Caco-2 (cell line): ENCODE measurements at regions not wholly inside any gene's neighbourhood (a gene's known extent, or its start where the extent isn't known, plus 50 kb on each side); places are given as distances from the start of the nearest gene placed in this dataset.
"Not testable (repeated sequence)": the region's sequence is repeated elsewhere in the genome, so short reads cannot be mapped to it uniquely, and the experiment has no call there.

Experiments
- BruUV-seq: library from RNA; stranded (reverse); fragments of 400-500 nt; replicated peaks from 2 replicates; lab custom pipeline; 2021; lab: Mats Ljungman, UMichigan
- CTCF ChIA-PET: fragments of 300-600 bp; sonication (Branson Sonifier 250); formaldehyde crosslinking; loops from one replicate; lab custom pipeline; 2022; ENCODE audit warnings: antibody characterized with exemption; lab: Charles Lee
- POLR2A ChIA-PET: fragments of 300-600 bp; sonication (Branson Sonifier 250); formaldehyde crosslinking; loops from one replicate; lab custom pipeline; 2022; ENCODE audit warnings: antibody characterized with exemption; lab: Charles Lee
- DNase-seq, 2 experiments: peaks; one replicate each; pipeline versions ENCODE4 v3.0.0 to v3.0.0-alpha.2; 2020 to 2022
- H3K27me3 ChIP-seq: replicated peaks from 2 replicates; pipeline ENCODE4 v1.6.0; 2011; ENCODE audit warnings: low read length; ENCODE audit not compliant: control insufficient read depth, insufficient read depth
- H3K36me3 ChIP-seq: 2 replicates; pipeline ENCODE4 v1.5.1; 2011; ENCODE audit warnings: low read length; ENCODE audit not compliant: control insufficient read depth, insufficient read depth
- H3K4me1 ChIP-seq: fragments of 250-450 bp; sonication (Bioruptor Pico); 2 replicates; pipeline ENCODE4 v1.5.1; 2020; ENCODE audit warnings: mild to moderate bottlenecking
- H3K4me3 ChIP-seq: 2 replicates; pipeline ENCODE4 v1.5.1; 2011; ENCODE audit warnings: low read depth, mild to moderate bottlenecking, control low read depth, low read length
- H3K9me3 ChIP-seq: fragments of 250-450 bp; sonication (Bioruptor Pico); 2 replicates; pipeline ENCODE4 v1.5.1; 2020; ENCODE audit warnings: mild to moderate bottlenecking, moderate library complexity
- H3K27ac Mint-ChIP-seq: one replicate; pipeline ENCODE4 v1.8.0; 2022; ENCODE audit warnings: mixed read lengths; ENCODE audit not compliant: unreplicated experiment
- H3K27me3 Mint-ChIP-seq: one replicate; pipeline ENCODE4 v1.8.0; 2022; ENCODE audit warnings: mixed read lengths; ENCODE audit not compliant: insufficient read depth, unreplicated experiment
- H3K36me3 Mint-ChIP-seq: one replicate; pipeline ENCODE4 v1.8.0; 2022; ENCODE audit warnings: mild to moderate bottlenecking, mixed read lengths; ENCODE audit not compliant: insufficient read depth, unreplicated experiment
- H3K4me1 Mint-ChIP-seq: one replicate; pipeline ENCODE4 v1.8.0; 2022; ENCODE audit warnings: low read depth, mixed read lengths; ENCODE audit not compliant: unreplicated experiment
- H3K4me3 Mint-ChIP-seq: one replicate; pipeline ENCODE4 v1.8.0; 2022; ENCODE audit warnings: mild to moderate bottlenecking, moderate library complexity, mixed read lengths; ENCODE audit not compliant: unreplicated experiment
- H3K9me3 Mint-ChIP-seq: one replicate; pipeline ENCODE4 v1.8.0; 2022; ENCODE audit warnings: mixed read lengths; ENCODE audit not compliant: unreplicated experiment
- CTCF ChIP-seq, 2 experiments: fragments of 200-600 bp in 1 of 2; IDR thresholded peaks; 1 replicate in 1 of 2; 2 replicates in 1 of 2; pipeline versions ENCODE4 v1.5.1 to v1.8.0; 2011 to 2022; ENCODE audit warnings: antibody characterized with exemption in 1 of 2, control low read depth in 1 of 2, inconsistent platforms in 1 of 2, low read depth in 1 of 2, low read length in 1 of 2, mild to moderate bottlenecking in 1 of 2, moderate library complexity in 1 of 2; ENCODE audit not compliant: insufficient read depth in 1 of 2, severe bottlenecking in 1 of 2, unreplicated experiment in 1 of 2
- intact Hi-C: fragments of 100-400 bp; cut with micrococcal nuclease; formaldehyde crosslinking; loops from one replicate; pipeline ENCODE4 v1.10.0; 2022; ENCODE audit not compliant: unreplicated experiment

DNA sequence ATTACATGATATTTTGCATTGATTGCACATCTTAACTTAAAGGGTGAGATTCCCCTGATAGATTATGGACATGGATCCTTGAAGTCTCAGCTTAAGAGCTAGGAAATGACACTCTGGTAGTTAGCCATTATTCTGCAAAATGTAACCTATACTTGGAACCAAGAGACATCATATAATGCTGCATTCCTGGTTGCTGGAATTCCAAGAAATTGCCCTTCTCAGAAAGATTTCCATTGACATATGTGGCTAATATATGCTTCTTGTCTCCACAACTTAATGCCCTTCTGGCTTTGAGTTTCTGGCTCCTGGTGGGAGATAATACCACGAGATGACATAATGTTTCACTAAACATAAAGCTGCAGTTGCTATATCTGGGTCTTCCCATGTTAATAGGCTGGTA lies 204.4 kb upstream of the TRPC4 start:
- no TSS peak for BruUV-seq
- Mint-ChIP-seq H3K36me3 (no peaks in the 10 kb centered on the region), H3K9me3 (no peaks in the 10 kb centered on the region), H3K27ac (no peak overlapping the region), H3K4me1 (no peaks in the 10 kb centered on the region), H3K27me3 (peaks cover 3% of the 10 kb centered on the region), H3K4me3 (no peak overlapping the region)
- Histone ChIP-seq H3K4me3 (no peak overlapping the region), H3K4me1 (no peaks in the 10 kb centered on the region), H3K36me3 (no peaks in the 10 kb centered on the region), H3K27me3 (no peaks in the 10 kb centered on the region), H3K9me3 (no peaks in the 10 kb centered on the region)
- no peak for TF ChIP-seq CTCF (IDR thresholded peaks at IDR 0.05; ENCODE audit: insufficient read depth in 1 of 2, low read depth in 1 of 2, low read length in 1 of 2, severe bottlenecking in 1 of 2, unreplicated experiment in 1 of 2)
- ChIA-PET CTCF (no interaction called here), POLR2A (no interaction called here)
- intact Hi-C loops, result no loop called here
- no peak for DNase-seq

- ChIA-PET CTCF (no interaction called here), POLR2A (no interaction called here)
- Histone ChIP-seq H3K4me1 (no peaks in the 10 kb centered on the region), H3K4me3 (no peak overlapping the region), H3K9me3 (no peaks in the 10 kb centered on the region), H3K36me3 (no peaks in the 10 kb centered on the region), H3K27me3 (no peaks in the 10 kb centered on the region)
- Mint-ChIP-seq H3K27me3 (peaks cover 3% of the 10 kb centered on the region), H3K4me3 (no peak overlapping the region), H3K27ac (no peak overlapping the region), H3K9me3 (no peaks in the 10 kb centered on the region), H3K36me3 (no peaks in the 10 kb centered on the region), H3K4me1 (no peaks in the 10 kb centered on the region)
- no TSS peak for BruUV-seq
- DNase-seq, result no peak
- intact Hi-C loops, result no loop called here
- TF ChIP-seq CTCF (IDR thresholded peaks at IDR 0.05; ENCODE audit: insufficient read depth in 1 of 2, low read depth in 1 of 2, low read length in 1 of 2, severe bottlenecking in 1 of 2, unreplicated experiment in 1 of 2), result no peak
These were observed 203.1 kb upstream of the TRPC4 start for GRCh38 chr13:38072696-38073095.

DNA sequence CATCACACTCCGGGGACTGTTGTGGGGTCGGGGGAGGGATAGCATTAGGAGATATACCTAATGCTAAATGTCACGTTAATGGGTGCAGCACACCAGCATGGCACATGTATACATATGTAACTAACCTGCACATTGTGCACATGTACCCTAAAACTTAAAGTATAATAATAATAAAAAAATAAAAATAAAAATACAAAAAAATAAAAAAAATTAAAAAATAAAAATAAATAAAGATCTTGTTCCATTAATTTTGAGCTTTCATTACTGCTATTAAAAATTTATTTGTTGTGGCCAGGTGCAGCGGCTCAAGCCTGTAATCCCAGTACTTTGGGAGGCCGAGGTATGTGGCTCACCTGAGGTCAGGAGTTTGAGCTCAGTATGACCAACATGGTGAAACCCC lies 201.8 kb upstream of the TRPC4 start:
- H3K4me1 Mint-ChIP-seq, H3K4me3 Mint-ChIP-seq, H3K36me3 Mint-ChIP-seq, BruUV-seq, H3K36me3 ChIP-seq, DNase-seq, intact Hi-C loops, H3K27me3 ChIP-seq, H3K27me3 Mint-ChIP-seq, H3K9me3 Mint-ChIP-seq, H3K4me1 ChIP-seq, POLR2A ChIA-PET, H3K9me3 ChIP-seq, H3K27ac Mint-ChIP-seq, CTCF ChIA-PET, H3K4me3 ChIP-seq: not testable (repeated sequence)

GRCh38 chr13:38053896-38054295 lies 184.3 kb upstream of the TRPC4 start:
- ChIA-PET POLR2A (no interaction called here), CTCF (no interaction called here)
- no peak overlapping the region for H3K4me3 Mint-ChIP-seq
- Histone ChIP-seq H3K4me3 (no peak overlapping the region), H3K4me1 (no peaks in the 10 kb centered on the region), H3K27me3 (no peaks in the 10 kb centered on the region), H3K9me3 (no peaks in the 10 kb centered on the region), H3K36me3 (no peaks in the 10 kb centered on the region)
- BruUV-seq, result no TSS peak
- no peak for TF ChIP-seq CTCF (IDR thresholded peaks at IDR 0.05; ENCODE audit: insufficient read depth in 1 of 2, low read depth in 1 of 2, low read length in 1 of 2, severe bottlenecking in 1 of 2, unreplicated experiment in 1 of 2)
- no peaks in the 10 kb centered on the region for H3K4me1 Mint-ChIP-seq
- H3K9me3 Mint-ChIP-seq, result no peaks in the 10 kb centered on the region
- no peak for DNase-seq
- peaks cover 4% of the 10 kb centered on the region for H3K36me3 Mint-ChIP-seq
- intact Hi-C loops, result loop anchor here (10.0 kb wide), 1 partner anchor 361 kb away; no protein-coding TSS in a partner anchor
- no peaks in the 10 kb centered on the region for H3K27me3 Mint-ChIP-seq
- no peak overlapping the region for H3K27ac Mint-ChIP-seq
